Activated T-cell treated with anti-CD3 and anti-CD28 coated beads for 48 hours (primary cell): ENCODE measurements at regions not wholly inside any gene's neighbourhood (a gene's known extent, or its start where the extent isn't known, plus 50 kb on each side); places are given as distances from the start of the nearest gene placed in this dataset.

Experiments used
- DNase-seq: peaks from one replicate; pipeline ENCODE4 v3.0.0-alpha.2; 2020; ENCODE audit warnings: low read depth

DNA sequence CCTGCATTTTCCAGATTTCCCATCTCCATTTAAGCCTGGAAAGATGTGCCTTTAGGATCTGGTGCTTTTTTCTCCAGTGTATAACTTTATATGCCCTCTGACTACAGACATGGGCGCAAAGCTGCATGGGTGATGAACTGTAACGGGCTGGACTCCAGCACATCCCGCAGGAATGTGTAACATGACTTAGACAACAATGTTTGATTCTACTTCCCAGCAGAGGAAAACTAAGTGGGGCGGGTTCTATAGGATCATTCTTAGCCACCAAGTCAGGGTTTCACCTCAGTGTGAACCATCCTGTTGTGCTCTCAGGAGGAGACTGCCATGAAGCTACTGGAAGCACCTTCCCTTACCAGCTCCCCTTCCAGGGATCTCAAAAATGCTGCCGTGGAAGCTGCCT lies 93.2 kb upstream of the SERP2 start:
- DNase-seq: no peak

DNA sequence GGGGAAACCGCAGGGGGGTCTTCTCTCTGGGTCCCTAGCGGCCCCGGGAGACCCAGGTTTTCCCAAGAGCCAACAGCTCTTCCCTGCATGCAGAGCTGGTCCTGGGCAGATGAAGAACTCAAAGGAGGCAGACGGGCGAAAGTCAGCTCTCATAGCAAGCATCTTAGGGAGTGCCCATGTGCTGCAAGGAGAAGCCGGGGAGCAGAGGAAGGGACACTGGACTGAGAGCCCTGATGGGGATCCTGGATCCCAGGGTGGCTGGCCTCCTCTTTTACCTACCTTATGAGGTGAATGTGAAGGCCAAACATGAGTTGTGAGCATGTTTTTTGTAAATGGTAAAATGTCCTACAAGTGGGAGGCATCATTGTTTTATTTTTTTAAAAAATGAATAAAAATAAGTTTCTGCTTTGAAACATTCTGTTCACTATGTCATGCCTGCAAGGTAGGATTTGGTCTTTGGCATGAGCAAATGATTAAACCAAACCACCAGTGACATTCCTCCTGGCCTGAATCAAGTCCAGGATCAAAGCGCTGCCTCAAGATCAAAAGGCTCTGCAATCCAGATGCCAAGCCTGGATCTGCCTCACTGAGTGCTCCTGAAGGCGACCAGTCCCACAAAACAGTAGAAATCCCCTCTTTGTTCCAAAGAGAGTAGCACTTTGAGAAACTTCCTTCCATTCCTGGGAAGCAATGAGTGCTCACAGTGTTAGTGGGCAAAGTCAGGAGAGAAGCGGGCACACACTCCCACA lies 92.2 kb upstream of the SERP2 start:
- no peak for DNase-seq

GRCh38 chr13:44283600-44283999 lies 90.0 kb upstream of the SERP2 start:
- DNase-seq: no peak

DNA sequence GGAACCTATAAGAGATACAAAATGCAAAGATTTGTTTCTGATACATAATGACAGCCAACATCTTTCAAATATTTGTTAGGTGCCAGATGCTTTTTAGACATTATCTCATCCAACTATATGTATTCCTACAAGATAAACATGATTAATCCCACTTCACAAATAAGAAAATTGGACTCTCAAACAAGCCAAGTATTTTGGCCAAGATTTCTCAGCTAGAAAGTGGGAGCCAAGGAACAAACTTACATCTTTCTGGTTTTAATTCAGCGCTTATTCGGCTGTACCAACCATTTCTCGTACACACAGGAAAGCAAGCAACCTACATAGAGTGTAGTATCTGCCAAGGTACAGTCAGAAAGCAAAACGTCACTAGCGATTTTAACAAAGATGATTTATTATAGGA lies 85.7 kb upstream of the SERP2 start:
- no peak for DNase-seq

DNA sequence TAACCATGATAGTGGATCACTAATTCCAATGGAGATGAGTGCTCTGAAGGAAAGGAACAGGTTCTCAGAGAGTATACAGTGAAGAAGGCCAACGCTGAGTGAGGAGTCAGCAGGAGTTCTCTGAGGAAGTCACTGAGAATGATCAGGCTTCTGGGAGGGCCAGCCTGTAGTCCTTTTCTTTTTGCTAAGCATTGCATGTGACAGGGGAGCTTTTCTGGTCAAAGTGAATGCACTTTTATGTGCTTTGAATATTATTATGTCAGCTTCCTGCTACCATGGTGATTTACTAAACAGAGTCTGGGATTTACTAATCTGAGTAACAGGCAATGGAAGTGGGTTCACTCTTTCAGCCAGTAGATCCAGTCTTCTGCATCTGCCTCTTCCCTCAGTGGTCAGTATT lies 81.1 kb upstream of the SERP2 start:
- DNase-seq: no peak

GRCh38 chr13:44293374-44293773 lies 80.2 kb upstream of the SERP2 start:
- no peak for DNase-seq

DNA sequence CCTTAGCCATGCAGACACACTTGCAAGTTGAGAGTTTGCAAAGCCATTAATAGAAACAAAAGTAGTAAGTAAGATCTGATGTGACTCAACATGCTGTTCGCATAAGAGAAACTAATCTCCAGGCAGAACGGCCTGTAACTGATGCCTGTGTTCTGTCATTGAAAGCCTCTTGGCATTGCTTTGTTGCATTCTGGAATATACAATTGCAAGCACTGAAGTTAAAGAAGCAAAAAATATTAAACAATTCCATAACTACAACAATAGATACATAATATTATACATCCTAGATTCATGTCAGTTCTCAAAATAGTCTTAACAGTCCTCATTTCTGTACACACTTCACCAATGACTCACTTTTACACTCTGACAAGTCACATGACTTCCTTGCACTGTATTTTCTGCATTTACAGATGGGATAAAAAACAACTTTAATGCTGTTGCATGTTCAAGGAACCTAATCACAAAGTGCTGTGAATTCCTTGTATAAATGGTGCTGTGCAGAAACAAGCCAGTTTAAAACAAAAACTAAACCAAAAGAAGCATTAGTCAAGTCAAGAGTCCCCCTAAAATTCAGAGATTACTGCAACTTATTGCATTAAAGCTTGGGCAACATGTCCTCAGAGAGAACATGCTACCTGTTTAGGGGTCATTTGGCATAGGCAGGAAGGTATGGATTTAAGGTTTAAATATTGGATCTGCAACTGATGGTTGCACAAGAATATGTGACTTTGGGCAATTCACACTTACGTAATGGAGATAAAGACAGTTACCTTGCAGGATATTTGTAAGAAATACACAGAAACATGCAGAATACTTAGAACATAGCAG lies 79.5 kb upstream of the SERP2 start:
- DNase-seq: no peak

DNA sequence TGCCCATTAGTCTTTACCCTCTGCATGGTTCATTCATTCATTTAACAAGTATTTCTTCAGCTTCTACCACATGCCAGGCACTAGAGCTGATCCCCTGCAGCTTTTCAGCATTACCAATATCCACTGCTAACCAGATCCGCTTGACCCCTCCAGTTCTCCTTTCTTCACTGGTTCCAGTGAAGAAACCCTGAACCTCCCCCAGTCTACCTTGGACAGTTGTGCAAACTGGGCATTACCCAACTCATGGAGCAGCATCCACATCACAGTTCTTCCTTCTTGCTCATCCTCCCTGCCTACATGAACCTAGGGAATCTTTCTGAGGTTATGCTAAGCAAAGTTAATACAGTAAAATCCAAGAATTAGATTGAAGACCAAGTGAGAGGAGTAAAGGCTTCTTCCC lies 78.7 kb upstream of the SERP2 start:
- DNase-seq: no peak

DNA sequence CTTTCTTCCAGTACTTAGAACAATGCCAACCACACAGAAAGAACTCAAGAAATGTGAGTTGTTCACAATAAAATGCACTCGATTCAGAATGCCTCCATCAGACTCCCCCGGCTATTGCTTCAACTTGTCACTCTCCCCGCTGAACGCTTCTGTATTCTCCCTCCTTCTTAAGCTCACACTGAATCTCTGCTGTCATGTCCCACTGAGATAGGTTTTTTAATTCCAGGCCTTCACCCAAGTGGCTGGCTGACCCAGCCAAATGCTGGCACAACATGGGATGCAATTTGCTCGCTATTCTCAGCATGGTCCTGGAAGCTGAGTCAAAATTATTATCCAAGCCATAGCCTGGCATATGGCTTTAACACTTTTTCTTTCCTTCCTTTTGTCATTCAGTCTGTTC lies 76.8 kb upstream of the SERP2 start:
- DNase-seq: no peak

- no peak for DNase-seq
Observed at GRCh38 chr13:44298314-44298713, 75.3 kb upstream of the SERP2 start.

GRCh38 chr13:44299152-44299943 lies 74.3 kb upstream of the SERP2 start:
- DNase-seq: no peak

- DNase-seq: no peak
Observed at GRCh38 chr13:44300895-44301638, 72.6 kb upstream of the SERP2 start.

DNA sequence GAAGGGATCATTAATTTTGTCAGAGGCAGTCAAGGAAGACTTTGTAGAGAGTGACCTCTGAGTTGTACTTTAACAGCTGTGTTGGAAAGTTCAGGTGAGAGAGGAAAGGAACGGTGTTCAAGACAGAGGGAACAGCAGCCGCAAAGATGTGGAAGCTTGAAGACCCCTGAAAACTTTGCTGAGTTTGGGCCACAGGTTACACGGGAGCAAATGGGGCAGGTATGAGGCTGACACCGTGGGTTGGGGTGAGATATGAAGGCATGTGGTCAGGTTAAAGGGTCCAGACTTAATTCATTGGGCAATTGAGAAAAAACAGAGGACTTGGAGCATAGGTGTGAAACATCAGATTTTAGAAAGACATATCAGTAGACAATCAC lies 72.0 kb upstream of the SERP2 start:
- no peak for DNase-seq

DNA sequence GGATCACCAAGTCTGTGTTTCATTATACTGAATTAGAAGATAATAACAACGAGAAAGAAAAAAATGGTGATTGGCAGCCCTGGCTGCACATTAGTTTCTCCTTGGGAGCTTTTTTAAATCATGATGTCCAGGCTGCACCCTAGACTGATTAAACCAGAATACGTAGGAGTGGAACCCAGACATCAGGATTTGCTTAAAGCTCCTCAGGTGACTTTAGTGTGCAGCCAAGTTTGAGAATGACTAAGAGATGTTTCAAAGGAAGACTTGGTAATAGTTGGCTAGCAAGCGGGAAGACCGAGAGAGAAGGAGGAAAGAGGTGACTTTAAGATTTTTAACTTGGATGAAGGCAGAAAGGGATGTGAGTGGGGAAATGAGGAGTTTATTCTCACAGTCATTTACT lies 71.4 kb upstream of the SERP2 start:
- no peak for DNase-seq

DNA sequence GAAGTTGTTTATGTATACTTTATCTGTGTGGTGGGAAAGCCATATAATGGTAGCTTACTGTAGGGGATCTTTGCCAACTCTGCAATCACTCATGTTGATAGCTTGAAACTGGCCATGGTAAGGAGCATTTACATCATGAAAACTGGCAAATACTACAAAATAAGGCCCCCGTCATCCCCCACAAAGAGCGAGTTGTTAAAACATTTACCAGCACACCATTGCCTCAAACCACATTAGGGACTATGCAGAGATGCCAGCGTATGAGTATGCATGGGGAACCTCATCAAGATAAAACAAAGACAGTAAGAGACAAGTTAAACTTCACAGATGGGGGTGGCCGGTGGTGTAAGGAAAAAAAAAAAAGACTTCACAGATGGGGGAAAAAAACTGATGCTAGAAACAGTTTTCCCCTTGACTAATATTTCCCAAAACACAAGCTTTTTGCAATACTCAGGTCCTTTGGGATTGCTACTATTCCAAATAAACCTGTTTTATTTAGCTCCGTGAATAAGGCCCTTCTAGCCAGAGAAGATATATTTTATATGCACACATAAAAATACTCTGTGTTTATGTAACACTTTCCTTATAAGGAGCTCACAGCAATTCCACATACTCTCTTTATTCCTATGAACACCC lies 70.6 kb upstream of the SERP2 start:
- DNase-seq: no peak

GRCh38 chr13:44303681-44304432 lies 69.8 kb upstream of the SERP2 start:
- DNase-seq: no peak

- DNase-seq: no peak
Observed at GRCh38 chr13:44304433-44304725, 69.2 kb upstream of the SERP2 start.

DNA sequence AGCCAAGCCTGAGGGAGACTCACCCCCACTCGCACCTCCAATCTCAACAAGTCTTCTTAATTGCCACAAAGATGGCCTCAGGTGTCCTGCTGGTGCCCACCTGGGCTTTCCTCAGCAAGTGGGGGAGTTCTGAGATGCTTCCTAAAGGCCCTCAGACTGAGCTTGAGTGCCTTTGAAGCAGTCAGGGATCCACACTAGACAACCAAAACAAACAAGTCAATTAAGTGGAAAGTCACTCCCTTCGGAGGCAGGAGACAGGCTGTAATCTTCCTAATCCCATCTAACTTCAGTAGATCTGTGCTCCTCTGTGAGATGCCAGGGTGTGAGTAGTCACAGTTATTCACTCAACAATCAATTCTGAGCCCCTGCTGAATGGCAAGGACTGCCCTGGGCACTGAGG lies 68.3 kb upstream of the SERP2 start:
- DNase-seq: no peak

- no peak for DNase-seq
Observed at GRCh38 chr13:44305917-44306370, 67.7 kb upstream of the SERP2 start.

DNA sequence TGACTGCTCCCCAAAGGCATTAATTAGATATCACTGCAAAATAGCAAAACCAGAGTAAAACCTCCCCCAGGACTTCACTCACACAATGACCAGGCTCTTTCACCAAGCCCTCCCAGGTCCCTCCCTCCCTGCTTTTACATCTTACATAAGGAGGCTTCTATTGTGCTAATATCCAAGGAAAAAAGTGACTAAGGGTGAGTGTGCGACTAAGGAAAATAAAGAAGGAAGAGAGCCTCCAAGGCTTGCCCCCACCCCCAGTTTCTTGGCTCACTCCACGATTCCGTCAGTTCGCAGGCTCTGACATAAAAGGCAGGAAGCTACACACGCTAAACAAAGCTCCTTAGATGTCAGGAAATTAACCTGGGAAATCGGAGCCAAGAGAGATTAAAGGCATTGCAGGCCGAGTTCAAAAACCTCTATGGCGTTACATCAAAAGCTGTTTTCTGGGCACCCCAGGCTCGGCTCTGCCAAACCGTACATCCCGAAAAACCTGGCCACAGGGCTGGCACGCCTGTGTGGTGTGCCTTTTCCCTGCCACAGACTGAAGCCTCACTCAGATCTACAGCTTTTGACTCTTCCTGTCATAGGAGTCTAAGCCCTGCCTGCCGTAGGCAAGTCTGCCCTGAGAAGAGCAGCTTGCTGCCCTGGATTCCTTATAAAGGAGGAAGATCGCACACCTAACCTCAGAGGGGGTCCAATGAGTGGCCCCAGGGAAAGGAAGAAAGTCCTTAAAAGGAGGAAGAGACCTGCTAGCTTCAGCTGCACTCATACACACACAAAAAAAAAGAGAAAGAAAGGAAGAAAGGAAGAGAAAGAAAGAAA lies 67.0 kb upstream of the SERP2 start:
- no peak for DNase-seq
